ENCODE measurements at regions not wholly inside any gene's neighbourhood (a gene's known extent, or its start where the extent isn't known, plus 50 kb on each side); places are given as distances from the start of the nearest gene placed in this dataset.
"Not testable (repeated sequence)": the region's sequence is repeated elsewhere in the genome, so short reads cannot be mapped to it uniquely, and the experiment has no call there.

GRCh38 chr5:134471858-134472449 is 53.5 kb upstream of the JADE2 start:
- in situ Hi-C loops (cut with HindIII; ENCODE audit: low pct_unique_long_range_greater_than_20kb, low sequenced_read_pairs): not testable (repeated sequence)

GRCh38 chr5:134468921-134469400 is 56.5 kb upstream of the JADE2 start:
- no peak overlapping the region for H3K4me3 ChIP-seq (ENCODE audit: low read depth in 2 of 2, low read length in 2 of 2)
- H3K4me1 ChIP-seq (ENCODE audit: control insufficient read depth, insufficient read depth, low read length): peaks cover 33% of the 10 kb centered on the region
- DNase-seq (ENCODE audit: low read depth, low spot score): no peak
- no peaks in the 10 kb centered on the region for H3K9me3 ChIP-seq (ENCODE audit: control insufficient read depth, insufficient read depth, low read depth, low read length)
- in situ Hi-C loops (cut with HindIII; ENCODE audit: low pct_unique_long_range_greater_than_20kb, low sequenced_read_pairs): no loop called here
- CTCF ChIA-PET: no interaction called here
- no TSS peak for BruUV-seq (replicated peaks)
- intact Hi-C loops (cut with micrococcal nuclease; ENCODE audit: unreplicated experiment): no loop called here
- POLR2A ChIA-PET: interaction anchor here (0.7 kb wide), 1 partner anchor 236 kb away, joined by 3 read pairs; no protein-coding TSS in a partner anchor
- H3K36me3 ChIP-seq (ENCODE audit: control insufficient read depth, insufficient read depth, low read length): no peaks in the 10 kb centered on the region; the same call in 1 of the 2 replicates
- TF ChIP-seq REST (IDR thresholded peaks at IDR 0.05; ENCODE audit: insufficient read depth in 1 of 2, low read depth in 2 of 2, low read length in 1 of 2): no peak
- no peak for TF ChIP-seq SIN3A (IDR thresholded peaks at IDR 0.05; ENCODE audit: borderline replicate concordance, insufficient read depth, low read depth, low read length)
- no peak for TF ChIP-seq POLR2AphosphoS5 (IDR thresholded peaks at IDR 0.05; ENCODE audit: low read depth, low read length)
- no peak for TF ChIP-seq TCF7L2 (IDR thresholded peaks at IDR 0.05; ENCODE audit: low read depth, low read length)
- TF ChIP-seq CTCF (IDR thresholded peaks at IDR 0.05): no peak
- no peak overlapping the region for H3K27ac ChIP-seq (ENCODE audit: low read length)
- no peaks in the 10 kb centered on the region for H3K27me3 ChIP-seq (ENCODE audit: control insufficient read depth, insufficient read depth, low read length)
- ATAC-seq: no peak

More at GRCh38 chr5:134471858-134472449, 53.5 kb upstream of the JADE2 start:
- DNase-seq (ENCODE audit: low read depth, low spot score); BruUV-seq (replicated peaks); H3K27me3 ChIP-seq (ENCODE audit: control insufficient read depth, insufficient read depth, low read length); H3K4me3 ChIP-seq (ENCODE audit: low read depth in 2 of 2, low read length in 2 of 2); H3K36me3 ChIP-seq (ENCODE audit: control insufficient read depth, insufficient read depth, low read length); ATAC-seq; intact Hi-C loops (cut with micrococcal nuclease; ENCODE audit: unreplicated experiment); H3K27ac ChIP-seq (ENCODE audit: low read length); H3K9me3 ChIP-seq (ENCODE audit: control insufficient read depth, insufficient read depth, low read depth, low read length): not testable (repeated sequence)
- ChIA-PET CTCF (interaction anchor here (0.6 kb wide), 1 partner anchor 356 kb away, joined by 3 read pairs; no protein-coding TSS in a partner anchor), POLR2A (interaction anchor here (0.6 kb wide), 1 partner anchor 40 kb away, joined by 3 read pairs; no protein-coding TSS in a partner anchor)
- peaks cover 21% of the 10 kb centered on the region for H3K4me1 ChIP-seq (ENCODE audit: control insufficient read depth, insufficient read depth, low read length)

GRCh38 chr5:134467231-134467630 is 55.5 kb upstream of the CDKN2AIPNL start:
- H3K27me3 ChIP-seq (ENCODE audit: control insufficient read depth, insufficient read depth, low read length): no peaks in the 10 kb centered on the region
- no peaks in the 10 kb centered on the region; the same call in 1 of the 2 replicates for H3K36me3 ChIP-seq (ENCODE audit: control insufficient read depth, insufficient read depth, low read length)
- DNase-seq (ENCODE audit: low read depth, low spot score): no peak
- H3K9me3 ChIP-seq (ENCODE audit: control insufficient read depth, insufficient read depth, low read depth, low read length): no peaks in the 10 kb centered on the region
- BruUV-seq (replicated peaks): no TSS peak
- peaks cover 33% of the 10 kb centered on the region for H3K4me1 ChIP-seq (ENCODE audit: control insufficient read depth, insufficient read depth, low read length)
- in situ Hi-C loops (cut with HindIII; ENCODE audit: low pct_unique_long_range_greater_than_20kb, low sequenced_read_pairs) (no loop called here), intact Hi-C loops (cut with micrococcal nuclease; ENCODE audit: unreplicated experiment) (no loop called here)
- ChIA-PET CTCF (no interaction called here), POLR2A (interaction anchor here (0.6 kb wide), 1 partner anchor 110 kb away, joined by 3 read pairs; no protein-coding TSS in a partner anchor)
- H3K4me3 ChIP-seq (ENCODE audit: low read depth in 2 of 2, low read length in 2 of 2): no peak overlapping the region
- ATAC-seq: no peak
- TF ChIP-seq REST (IDR thresholded peaks at IDR 0.05; ENCODE audit: insufficient read depth in 1 of 2, low read depth in 2 of 2, low read length in 1 of 2) (no peak), CTCF (IDR thresholded peaks at IDR 0.05) (no peak), POLR2AphosphoS5 (IDR thresholded peaks at IDR 0.05; ENCODE audit: low read depth, low read length) (no peak), SIN3A (IDR thresholded peaks at IDR 0.05; ENCODE audit: borderline replicate concordance, insufficient read depth, low read depth, low read length) (no peak), TCF7L2 (IDR thresholded peaks at IDR 0.05; ENCODE audit: low read depth, low read length) (no peak)
- peak overlapping the region; percentile 96 for H3K27ac ChIP-seq (ENCODE audit: low read length)
